GM12878 (cell line): ENCODE measurements at regions not wholly inside any gene's neighbourhood (a gene's known extent, or its start where the extent isn't known, plus 50 kb on each side); places are given as distances from the start of the nearest gene placed in this dataset.

Experiments
- BCLAF1 ChIP-seq: fragments of 450-650 bp; IDR thresholded peaks from 2 replicates; pipeline ENCODE4 v1.6.1; 2017; ENCODE audit warnings: antibody characterized with exemption, mild to moderate bottlenecking, moderate library complexity
- BRCA1 ChIP-seq: IDR thresholded peaks from 2 replicates; pipeline ENCODE4 v1.6.1; 2011; ENCODE audit warnings: low read depth, low read length, improper control_type of control experiment
- CEBPB ChIP-seq, 2 experiments: fragments of 150-350 bp in 1 of 2; IDR thresholded peaks; 2 replicates each; pipeline ENCODE4 v1.6.1; 2012 to 2014; ENCODE audit warnings: low read depth in 2 of 2, low read length in 2 of 2, borderline replicate concordance in 1 of 2, inconsistent platforms in 1 of 2
- E2F4 ChIP-seq: IDR thresholded peaks from 2 replicates; pipeline ENCODE4 v1.6.1; 2012; ENCODE audit warnings: low read depth, low read length, improper control_type of control experiment
- HSF1 ChIP-seq: fragments of 150-350 bp; IDR thresholded peaks from 2 replicates; pipeline ENCODE4 v1.6.1; 2014; ENCODE audit warnings: mild to moderate bottlenecking, low read depth, low read length
- IRF4 ChIP-seq: IDR thresholded peaks from 2 replicates; pipeline ENCODE4 v1.6.1; 2011; ENCODE audit warnings: low read depth, low read length
- LARP7 ChIP-seq: fragments of 450-650 bp; IDR thresholded peaks from 2 replicates; pipeline ENCODE4 v1.6.1; 2017; ENCODE audit warnings: mild to moderate bottlenecking
- MAX ChIP-seq: IDR thresholded peaks from 2 replicates; pipeline ENCODE4 v1.6.1; 2012; ENCODE audit warnings: low read depth, low read length, improper control_type of control experiment
- MEF2A ChIP-seq: IDR thresholded peaks from 2 replicates; pipeline ENCODE4 v1.6.1; 2011; ENCODE audit warnings: low read depth, mild to moderate bottlenecking, low read length, moderate library complexity; ENCODE audit not compliant: insufficient read depth
- MYB ChIP-seq: fragments of 150-350 bp; IDR thresholded peaks from 2 replicates; pipeline ENCODE4 v1.6.1; 2014; ENCODE audit warnings: mild to moderate bottlenecking, low read depth, low read length, borderline replicate concordance
- NBN ChIP-seq: fragments of 450-650 bp; IDR thresholded peaks from 2 replicates; pipeline ENCODE4 v1.6.1; 2016
- NFYB ChIP-seq: IDR thresholded peaks from 2 replicates; pipeline ENCODE4 v1.6.1; 2011; ENCODE audit warnings: low read depth, mild to moderate bottlenecking, low read length, improper control_type of control experiment, moderate library complexity; ENCODE audit not compliant: insufficient read depth
- NRF1 ChIP-seq: conservative IDR thresholded peaks from 2 replicates; pipeline ENCODE4 v1.6.1; 2011; ENCODE audit warnings: mild to moderate bottlenecking, low read depth, low read length, improper control_type of control experiment
- PBX3 ChIP-seq: IDR thresholded peaks from 2 replicates; pipeline ENCODE4 v1.6.1; 2011; ENCODE audit warnings: mild to moderate bottlenecking, low read depth, low read length, moderate library complexity; ENCODE audit not compliant: insufficient replicate concordance
- POLR2A ChIP-seq: IDR thresholded peaks from 2 replicates; pipeline ENCODE4 v1.6.1; 2011; ENCODE audit warnings: low read depth, mild to moderate bottlenecking, low read length
- RBBP5 ChIP-seq: fragments of 200-600 bp; sonication (generic); conservative IDR thresholded peaks from 2 replicates; pipeline ENCODE4 v1.6.1; 2016
- REST ChIP-seq: IDR thresholded peaks from 2 replicates; pipeline ENCODE4 v1.6.1; 2012; ENCODE audit warnings: mild to moderate bottlenecking, low read depth, low read length
- RUNX3 ChIP-seq: IDR thresholded peaks from 2 replicates; pipeline ENCODE4 v1.6.1; 2012; ENCODE audit warnings: low read length, inconsistent platforms
- SP1 ChIP-seq: IDR thresholded peaks from one replicate; pipeline ENCODE4 v1.6.1; 2011; ENCODE audit warnings: low read depth, low read length
- TCF7 ChIP-seq: IDR thresholded peaks from 2 replicates; pipeline ENCODE4 v1.6.1; 2014; ENCODE audit warnings: antibody characterized with exemption, borderline replicate concordance

GRCh38 chr10:123392182-123392963, 238.2 kb downstream of the BUB3 start (continued):
- TF ChIP-seq BCLAF1 (no peak), MEF2A (peak; percentile 84), TCF7 (0 out of 2 replicates have a peak, but pooled peaks have one; percentile 54), NRF1 (no peak), HSF1 (no peak), RBBP5 (no peak), MYB (no peak), SP1 (peak; percentile 89), REST (peak; percentile 30; the same call in 1 of the 2 replicates), CEBPB (IDR thresholded peaks at IDR 0.05; ENCODE audit: borderline replicate concordance in 1 of 2, low read depth in 2 of 2, low read length in 2 of 2) (no peak), RUNX3 (no peak), MAX (no peak), PBX3 (peak; percentile 32), IRF4 (peak; percentile 97), BRCA1 (no peak), LARP7 (no peak; the same call in 1 of the 2 replicates), NBN (peak; percentile 92), E2F4 (no peak), NFYB (0 out of 2 replicates have a peak, but pooled peaks have one; percentile 10), POLR2A (peak; percentile 74)
